Activated CD4-positive, alpha-beta T cell treated with anti-CD3 and anti-CD28 coated beads, Interleukin-2, amount 50 U/mL, for 4 hours (primary cell): ENCODE measurements at regions not wholly inside any gene's neighbourhood (a gene's known extent, or its start where the extent isn't known, plus 50 kb on each side); places are given as distances from the start of the nearest gene placed in this dataset.
"Not testable (repeated sequence)": the region's sequence is repeated elsewhere in the genome, so short reads cannot be mapped to it uniquely, and the experiment has no call there.

Experiments used
- DNase-seq, 2 experiments: peaks; one replicate each; pipeline ENCODE4 v3.0.0-alpha.2; 2020

DNA sequence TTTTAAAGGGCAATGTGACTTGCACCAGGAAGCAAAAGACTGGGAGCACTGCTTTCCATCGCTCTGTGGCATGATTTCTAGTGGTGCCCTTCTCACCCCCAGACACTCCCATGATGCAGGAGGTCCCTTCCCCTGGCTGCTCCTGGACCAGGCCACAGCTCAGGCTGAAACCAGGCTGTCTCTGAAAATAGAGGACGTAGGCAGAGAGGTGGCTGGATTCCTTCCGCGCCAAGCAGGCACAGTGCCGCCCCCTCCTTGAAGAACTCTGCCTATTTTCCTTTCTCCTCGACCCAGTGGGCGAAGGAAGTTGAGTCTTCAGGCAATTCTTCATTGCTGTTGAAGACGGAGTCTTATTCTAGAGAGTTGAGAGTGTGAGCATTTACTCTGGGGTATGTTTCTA is 489.4 kb upstream of the TBL1XR1 start:
- no peak for DNase-seq

DNA sequence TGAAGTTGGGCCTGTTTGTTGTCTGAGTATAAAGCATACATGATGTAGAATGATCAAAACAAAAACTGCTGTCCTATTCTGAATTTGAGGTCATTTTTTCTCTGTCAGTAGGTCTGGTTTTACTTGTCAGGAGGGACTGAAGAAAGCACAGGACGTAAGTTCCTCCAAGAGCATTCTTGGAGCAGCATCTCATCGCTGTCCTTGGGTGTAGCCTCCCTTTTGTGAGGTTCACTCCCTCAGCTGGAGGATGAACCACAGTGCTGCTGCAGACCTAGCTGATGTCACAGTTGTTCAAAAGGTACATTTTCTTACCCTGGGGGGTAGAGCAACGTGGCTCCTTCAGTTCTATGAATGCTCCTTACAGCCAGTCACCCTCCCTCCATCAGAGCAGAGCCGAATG is 490.0 kb upstream of the TBL1XR1 start:
- no peak for DNase-seq

DNA sequence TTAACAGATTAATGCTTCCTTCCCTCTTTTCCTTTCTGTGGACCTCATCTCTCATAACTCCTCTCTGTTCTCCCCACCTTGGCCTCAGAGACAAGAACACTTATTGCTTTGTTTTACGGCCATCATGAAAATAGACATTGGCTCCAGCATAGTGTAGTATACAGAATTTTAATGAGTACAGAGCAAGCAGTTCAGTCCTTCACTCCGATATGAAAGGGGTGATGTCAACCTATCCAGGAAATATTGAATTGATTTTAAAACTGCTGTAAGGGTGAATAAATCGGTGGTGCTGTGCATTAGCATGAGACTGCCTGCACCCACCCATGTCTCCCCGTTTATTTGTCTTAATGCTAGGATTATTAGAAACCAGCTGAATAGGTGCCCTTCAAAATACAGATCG is 490.9 kb upstream of the TBL1XR1 start:
- no peak for DNase-seq

DNA sequence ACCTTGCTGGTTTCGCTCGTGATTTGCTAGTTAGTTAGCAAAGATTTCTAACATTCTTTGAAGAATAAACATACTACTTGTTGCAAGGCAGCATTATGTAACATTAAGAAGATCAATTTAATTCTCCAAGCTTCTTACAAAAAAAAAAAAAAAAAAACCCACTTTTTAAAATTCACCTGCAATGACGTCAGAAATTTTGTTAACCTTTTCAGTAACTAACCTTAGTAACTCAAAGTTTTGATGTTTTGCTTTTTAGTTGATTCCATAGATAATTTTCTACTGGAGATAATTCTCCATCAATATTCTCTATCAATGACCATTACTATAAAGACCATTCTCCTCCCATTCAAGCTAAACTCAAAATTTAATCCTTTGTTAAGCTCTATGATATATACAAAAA is 491.8 kb upstream of the TBL1XR1 start:
- DNase-seq, result no peak

DNA sequence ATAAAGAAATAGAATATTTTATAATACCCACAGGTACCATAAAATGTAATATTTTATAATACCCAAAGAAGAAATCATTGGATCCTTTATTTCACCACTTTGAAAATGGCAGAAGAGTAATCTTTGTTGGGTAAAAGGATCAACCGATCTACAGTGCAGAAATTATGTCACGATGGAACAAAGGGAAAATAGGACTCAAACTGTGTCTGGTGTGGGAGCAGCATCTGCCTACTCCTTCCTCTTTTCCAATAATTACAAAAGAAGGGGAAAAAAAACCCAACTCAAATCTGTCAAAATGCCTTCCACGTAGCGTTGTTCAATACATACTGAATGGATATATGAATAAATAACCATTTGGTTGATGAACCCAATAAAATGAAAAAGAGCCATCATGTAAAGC is 492.6 kb upstream of the TBL1XR1 start:
- DNase-seq, result no peak

DNA sequence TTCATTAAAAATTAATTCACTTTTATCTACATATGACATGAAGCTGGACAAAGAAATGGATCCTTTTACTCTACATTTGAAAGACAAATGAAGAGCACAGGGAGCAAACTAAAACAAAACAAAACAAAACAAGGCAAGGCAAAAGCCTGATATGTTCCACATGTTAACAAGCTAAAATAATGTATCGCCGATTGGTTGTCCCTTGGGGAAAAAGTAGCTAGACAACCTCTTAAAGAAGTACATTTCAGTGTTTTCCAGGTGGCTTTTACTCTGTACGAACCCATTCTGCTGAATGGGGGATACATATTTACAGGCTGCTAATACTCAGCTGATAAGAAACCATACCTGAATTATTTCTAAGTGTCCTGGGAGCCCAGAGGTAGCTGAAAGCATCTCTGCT is 493.0 kb upstream of the TBL1XR1 start:
- DNase-seq, result no peak

DNA sequence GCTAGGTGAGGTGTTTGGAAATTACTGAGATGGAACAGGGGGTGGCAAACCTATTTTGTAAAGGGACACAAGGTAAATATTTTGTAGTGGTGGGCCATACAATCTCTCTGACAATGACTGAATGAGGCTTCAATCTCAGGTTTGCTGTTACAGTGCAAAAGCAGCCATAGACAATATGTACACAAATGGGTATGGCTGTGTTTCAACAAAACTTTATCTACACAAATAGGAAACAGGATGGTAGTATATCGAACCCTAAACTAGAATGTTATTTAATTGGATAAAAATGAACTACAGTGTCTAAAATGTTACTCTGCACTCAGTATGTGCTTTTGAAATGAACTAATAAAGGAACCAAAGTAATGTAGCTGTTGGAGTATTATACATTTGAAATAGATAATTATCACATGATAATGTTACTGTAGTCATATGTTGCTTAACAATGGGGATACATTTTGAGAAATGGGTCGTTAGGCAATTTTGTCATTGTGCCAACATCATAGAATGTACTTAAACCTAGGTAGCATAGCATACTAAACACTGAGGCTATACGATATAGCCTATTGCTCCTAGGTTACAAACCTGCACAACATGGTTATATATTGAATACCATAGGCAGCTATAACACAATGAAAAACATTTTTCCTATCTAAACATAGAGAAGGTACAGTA is 495.2 kb upstream of the TBL1XR1 start:
- no peak for DNase-seq

DNA sequence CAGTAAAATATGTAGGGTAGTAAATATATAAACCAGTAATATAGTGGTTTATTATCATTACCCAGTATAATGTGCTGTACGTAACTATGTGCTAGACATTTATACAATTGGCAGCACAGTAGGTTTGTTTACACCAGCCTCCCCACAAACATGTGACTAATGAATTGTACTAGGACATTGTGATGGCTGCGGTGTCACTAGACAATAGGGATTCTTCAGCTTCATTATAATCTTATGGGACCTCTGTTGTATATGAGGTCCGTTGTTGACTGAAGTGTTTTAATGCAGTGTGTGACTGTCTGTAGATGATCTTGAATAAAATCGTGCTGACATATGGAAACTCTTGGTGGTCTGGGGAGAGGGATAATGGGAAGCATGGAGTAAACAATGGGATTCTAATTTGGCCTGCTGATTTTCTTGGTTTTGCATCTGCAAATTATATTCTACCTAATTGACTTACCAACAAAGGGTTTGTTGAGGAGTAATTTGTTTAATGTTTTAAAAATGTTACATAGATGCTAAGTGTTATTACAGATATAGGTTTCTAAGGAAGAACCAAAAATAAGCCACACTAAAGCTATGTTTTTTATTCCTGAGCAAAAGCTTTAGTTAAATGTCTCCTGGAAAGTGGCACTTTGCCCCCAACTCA is 496.5 kb upstream of the TBL1XR1 start:
- DNase-seq, result no peak

DNA sequence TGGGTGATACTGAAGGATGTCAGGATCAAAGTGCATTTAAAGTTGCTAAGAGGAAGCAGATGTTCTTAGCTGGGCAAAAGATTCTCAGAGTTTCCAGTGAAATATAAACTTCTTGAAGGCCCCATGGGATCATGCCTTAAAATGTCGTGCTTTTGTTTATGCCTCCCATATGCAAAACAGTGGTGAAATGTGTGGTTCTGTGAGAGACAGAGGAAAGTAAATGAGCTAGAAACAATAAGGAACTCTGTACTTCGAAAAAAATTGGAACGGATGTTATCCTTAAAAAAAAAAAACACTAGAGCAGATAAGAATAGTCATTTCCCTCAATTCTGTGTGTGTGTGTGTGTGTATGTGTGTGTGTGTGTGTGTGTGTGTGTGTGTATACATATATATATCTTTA is 497.0 kb upstream of the TBL1XR1 start:
- DNase-seq, result no peak

DNA sequence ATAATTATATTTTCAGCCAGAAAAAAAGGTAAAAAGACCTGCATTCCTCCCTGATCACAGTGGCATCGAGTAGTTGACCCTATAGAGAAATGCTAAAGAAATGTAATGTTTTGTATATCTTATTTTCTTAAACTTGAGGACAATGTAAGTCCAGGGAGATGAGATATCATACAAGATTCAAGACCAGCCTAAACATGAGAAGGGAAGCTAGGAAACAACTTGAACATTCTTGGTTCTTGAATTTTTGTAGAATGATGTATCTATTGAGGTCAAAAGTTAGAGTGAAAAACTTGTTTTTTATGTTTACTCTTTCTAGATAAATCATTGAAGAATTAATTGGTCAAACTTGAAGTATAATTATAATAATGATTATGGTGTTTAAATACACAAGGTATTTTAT is 497.7 kb upstream of the TBL1XR1 start:
- no peak for DNase-seq

DNA sequence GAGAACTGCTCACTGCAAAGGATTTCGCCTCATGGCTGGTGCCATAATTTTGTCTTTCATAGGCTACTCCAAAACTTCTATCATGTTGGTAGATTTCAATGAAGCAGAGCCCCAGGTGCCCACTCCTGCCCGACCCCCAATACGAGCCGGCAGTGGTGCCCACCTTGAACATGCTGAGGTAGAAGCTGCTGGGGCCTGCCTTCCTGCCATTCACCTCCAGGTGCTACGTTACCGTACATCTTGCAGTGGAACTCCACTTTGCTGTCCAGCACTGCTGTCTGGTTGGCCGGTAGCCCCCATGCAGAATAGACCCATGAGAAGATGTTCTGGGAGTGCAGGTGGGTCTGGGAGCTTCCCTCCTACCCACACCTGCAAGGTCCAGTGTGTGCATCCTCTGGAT is 502.8 kb upstream of the TBL1XR1 start:
- no peak for DNase-seq

DNA sequence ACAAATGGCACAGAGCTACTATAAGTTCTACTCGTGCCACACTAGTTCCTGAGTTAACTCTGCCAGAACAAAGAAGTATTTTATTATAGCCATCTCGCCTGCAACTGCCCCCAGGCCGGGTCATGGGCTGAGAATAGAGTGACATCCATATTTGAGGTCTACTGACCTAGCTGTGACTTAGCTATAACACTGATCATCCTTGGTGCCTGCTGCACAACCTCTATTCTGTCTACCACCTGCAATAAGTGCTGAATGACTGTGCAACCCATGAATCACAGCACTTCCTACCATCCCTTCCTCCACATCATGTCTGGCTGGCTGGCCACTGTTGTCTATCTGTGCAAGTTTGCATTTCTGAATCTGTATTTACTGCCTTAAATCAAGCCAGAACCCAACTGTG is 506.5 kb upstream of the TBL1XR1 start:
- no peak for DNase-seq

DNA sequence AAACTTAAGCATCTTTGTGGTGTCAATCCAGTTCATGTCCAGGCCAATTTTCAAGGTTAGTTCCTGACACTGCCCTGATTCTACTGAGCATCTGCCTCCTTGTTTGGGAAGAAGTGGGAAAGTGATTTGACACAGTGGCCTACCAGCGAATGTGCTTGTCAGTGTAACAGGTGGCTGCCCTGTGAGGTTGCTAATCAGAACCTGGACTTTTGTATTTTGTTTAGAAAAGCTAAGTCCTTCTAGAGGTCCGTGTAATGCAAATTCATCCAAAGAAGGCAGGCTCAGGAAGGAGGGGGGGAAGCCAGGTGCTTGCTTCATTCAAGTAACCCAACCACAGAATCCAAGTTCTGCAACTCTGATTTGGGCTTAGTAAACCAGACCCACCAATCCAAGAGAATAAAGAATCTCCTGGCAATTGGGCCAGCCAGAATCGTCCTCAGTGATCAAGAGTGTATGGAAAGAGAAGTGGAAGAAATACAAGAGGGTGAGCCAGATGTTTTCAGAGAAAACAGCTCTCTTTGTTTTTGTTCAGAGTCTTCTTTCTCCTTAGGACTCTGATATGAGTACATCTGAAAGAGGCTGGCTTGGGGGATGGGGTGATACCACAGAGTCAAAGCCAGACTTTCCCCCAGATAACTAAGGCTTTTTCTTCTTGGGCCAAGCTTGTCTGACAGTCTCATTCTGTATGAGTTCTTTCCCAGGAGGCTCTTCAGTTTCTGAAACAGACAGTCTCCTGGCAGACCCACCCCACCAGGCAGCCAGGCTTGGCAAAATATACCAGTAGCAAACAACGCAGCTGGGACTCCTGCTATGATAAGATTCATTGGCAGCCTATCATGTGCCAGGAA is 508.9 kb upstream of the TBL1XR1 start:
- no peak for DNase-seq

DNA sequence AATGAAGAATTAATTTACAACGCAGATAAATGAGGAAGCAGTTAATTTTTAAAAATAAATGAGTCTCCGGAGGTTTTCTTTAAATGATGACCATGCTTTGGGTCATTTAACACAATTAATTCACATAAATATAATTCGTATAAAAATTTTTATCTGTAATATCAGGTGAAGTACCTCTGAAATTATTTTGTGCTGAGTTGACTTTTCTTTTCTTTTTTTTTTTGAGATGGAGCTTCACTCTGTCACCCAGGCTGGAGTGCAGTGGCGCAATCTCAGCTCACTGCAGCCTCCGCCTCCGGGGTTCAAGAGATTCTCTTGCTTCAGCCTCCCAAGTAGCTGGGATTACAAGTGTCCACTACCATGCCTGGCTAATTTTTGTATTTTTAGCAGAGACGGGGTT is 512.2 kb upstream of the TBL1XR1 start:
- not testable (repeated sequence) for DNase-seq

DNA sequence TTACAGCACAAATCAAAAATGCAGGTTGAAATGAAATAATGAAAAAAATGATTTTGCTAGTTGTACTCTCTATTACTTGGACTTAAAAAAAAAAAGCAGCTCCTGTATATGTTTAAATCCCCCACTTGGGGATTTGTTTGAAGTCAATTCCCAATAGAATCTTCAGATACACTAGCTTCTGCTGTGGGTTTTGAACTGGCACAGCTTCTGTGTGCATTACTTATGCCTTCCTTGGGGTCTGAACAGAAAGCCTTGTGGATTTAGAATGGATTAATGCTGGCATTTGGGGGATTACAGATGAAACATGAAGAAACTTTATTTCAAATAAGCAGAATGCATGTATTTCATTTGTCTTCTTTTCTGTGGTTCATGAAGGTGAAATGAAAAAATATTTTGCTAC is 513.2 kb upstream of the TBL1XR1 start:
- no peak for DNase-seq

DNA sequence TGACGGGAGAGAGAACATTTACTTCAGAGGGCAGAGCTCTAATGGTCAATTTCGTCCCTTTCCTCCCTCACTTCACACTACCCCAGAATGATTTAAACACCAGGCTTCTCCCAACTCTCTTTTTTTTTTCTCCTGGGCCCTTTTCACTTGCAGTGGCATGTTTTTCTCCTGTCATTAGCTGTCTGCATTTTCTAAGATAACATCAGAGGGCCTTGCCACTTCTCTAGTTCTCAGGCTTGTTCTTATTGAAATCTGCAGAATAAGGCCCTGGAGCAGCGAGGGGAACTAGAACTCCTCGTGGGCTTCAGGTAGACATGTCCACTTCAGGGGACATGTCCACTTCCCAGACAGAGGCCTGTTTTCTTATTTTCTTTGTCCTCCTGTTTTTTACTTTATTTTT is 514.4 kb upstream of the TBL1XR1 start:
- no peak for DNase-seq

DNA sequence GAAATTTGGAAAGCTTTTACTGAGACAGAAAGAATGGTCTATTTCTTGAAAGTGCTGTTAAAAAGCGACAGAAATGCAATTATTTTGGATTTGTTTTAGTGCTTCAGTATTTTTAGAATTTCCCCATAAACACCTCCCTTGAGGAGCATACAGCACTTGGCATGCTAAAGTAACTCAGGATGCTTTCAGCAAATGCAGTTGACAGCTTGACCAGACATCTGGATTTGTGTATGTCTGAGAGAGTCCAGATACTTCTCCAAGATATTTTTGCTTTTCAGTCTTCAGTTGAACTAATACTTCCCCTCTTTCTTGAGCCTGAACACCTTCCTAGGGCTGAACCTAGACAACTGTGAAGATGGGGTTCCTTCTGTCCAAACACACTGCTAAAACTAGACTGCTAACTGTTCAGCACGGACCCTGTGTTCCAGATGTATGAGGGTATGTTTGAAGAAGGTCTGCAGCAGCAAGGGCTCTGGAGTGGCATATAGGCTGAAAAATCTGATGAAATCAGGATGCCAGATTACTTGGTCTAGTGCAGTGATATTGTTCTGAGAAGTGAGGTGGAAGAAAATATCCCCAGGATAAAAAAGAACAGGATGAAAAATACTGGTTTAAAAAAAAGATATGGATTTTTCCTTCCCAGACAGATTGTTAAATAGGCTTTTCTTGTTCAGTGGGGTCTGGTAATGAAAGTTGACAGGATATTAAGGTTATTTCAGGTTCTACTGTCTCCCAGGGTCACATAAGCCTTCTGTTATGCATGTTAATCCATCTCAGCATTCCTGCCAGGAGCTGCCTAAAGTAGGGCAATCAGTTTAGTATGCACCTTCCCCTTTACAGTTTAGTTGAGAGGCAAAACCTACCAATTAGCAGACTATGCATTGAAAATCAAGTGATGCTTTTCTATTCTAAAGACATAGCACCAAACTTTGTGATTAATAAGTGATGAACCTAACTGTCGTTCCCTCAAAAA is 516.9 kb upstream of the TBL1XR1 start:
- DNase-seq, result no peak

DNA sequence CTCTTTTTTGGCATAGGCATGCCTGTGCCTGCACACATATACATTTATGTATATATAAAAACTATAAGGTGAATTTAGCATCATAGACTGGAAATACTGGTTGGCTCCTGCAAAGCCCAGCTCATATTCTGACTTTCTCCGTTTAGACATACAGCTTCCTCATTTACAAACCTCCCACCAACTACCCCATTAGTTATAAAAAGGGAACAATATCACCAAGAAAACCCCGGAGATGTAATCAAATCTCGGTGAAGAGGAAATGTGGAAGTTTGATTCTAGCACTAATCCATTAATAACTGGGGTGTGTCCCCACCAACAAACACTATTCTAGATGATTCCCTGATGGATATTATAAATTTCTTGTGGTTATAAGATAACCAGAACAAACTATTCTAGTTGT is 517.7 kb upstream of the TBL1XR1 start:
- DNase-seq, result no peak

DNA sequence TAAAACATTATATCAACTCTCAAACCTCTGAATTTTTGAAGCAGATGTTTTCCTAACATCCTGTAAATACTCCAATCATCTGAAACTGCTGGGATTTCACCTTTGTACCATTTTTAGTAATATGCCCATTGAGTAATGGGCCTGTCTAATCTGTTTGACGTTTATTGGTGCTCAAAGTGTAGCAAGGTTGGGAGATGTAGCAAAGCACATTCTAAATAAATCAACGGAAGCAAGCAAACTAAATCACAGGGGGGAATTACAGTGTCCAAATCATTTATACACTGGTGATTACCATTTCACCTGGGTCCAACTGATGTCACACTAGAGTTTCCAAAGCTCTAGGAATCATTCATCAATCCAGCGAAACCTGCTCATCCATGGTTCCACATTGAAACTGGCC is 518.7 kb upstream of the TBL1XR1 start:
- DNase-seq, result no peak

DNA sequence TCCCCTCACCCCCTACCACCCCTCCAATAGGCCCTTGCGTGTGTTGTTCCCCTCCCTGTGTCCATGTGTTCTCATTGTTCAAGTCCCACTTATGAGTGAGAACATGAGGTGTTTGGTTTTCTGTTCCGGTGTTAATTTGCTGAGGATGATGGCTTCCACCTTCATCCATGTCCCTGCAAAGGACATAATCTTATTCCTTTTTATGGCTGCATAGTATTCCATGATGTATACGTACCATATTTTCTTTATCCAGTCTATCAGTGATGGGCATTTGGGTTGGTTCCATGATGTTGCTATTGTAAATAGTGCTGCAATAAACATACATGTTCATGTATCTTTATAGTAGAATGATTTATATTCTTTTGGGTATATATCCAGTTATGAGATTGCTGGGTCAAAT is 523.6 kb upstream of the TBL1XR1 start:
- DNase-seq, result not testable (repeated sequence)

DNA sequence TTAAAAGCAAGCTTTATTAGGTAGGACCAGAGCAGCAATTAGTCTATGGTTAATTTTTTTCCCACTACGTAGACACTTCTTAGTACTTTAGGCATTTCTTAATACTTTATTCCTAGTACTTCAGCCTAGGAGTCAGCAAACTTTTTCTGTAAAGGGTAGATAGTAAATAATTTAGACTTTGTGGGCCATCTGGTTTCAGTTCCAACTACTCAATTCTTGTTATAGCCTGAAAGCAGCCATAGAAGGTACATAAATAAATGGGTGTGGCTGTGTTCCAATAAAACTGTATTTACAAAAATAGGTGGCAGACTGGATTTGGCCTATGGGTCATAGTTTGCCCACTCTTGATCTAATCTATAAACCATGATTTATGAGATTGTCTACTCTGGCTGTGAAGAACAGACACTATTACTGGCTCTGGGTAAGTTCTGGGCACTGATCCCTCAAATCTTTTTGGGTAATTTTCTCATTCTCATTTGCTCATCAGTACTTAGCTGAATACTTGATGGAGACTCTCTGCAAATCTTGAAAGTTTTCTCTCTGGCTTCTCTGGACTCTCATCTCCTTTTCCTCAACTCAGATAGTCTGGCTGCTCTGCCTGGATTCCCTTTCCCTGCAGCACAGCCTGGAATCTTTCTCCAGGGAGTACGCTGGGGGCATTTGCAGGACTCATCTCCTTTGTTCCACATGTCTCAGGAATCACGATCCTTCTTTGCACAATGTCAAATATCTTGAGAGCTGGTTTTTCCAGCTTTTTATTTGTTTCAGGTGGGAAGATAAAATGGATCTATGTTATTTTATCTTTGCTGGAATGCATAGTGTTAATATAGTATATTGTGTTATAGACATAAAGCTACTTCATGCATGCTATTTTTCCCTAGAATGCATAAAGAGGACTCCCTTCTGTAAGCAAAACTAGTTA is 524.8 kb upstream of the TBL1XR1 start:
- DNase-seq, result no peak
